ENCODE measurements at regions not wholly inside any gene's neighbourhood (a gene's known extent, or its start where the extent isn't known, plus 50 kb on each side); places are given as distances from the start of the nearest gene placed in this dataset.

DNA sequence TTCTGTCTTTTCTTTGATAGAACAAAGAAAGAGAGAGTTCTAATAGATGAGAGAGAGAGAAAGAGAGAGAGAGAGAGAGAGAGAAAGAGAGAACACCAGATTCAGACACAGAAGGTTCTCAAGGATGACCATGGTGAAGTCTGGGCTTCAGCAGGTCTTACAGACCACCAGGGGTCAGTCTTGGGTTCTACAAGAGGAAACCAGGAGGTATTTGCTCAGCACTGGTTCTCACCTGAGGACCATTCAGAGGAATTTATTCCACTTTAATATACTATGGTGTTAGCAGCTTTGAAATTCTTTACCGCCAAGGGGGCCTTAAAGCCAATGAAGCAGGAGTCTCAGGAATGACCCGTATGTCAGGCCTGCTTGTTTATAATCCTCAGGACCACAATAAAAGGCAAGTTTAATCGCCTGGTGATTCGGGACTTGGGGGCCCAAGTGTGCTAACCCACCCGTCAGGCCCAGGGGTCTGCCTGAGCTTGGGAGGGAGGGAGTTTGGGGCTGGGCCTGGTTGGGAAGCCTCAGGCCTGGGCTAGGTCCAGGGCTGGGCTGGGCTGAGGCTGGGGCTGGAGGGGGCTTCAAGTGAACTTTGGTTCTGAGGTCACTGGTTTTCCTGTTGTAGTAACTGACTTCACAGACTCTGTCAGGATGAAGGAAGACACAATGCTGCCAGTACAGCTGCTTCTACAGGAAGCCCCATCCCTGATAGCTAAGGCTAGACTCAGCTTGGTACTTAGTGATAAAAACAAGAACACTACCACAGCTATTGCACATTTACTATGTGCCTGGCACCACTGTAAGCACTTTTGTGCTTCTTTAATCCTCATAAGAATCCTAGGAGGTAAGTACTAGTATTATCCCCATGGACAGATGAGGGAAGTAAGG, 179.2 kb upstream of the ZBED5 start:
- TF ChIP-seq, protein P1, sequence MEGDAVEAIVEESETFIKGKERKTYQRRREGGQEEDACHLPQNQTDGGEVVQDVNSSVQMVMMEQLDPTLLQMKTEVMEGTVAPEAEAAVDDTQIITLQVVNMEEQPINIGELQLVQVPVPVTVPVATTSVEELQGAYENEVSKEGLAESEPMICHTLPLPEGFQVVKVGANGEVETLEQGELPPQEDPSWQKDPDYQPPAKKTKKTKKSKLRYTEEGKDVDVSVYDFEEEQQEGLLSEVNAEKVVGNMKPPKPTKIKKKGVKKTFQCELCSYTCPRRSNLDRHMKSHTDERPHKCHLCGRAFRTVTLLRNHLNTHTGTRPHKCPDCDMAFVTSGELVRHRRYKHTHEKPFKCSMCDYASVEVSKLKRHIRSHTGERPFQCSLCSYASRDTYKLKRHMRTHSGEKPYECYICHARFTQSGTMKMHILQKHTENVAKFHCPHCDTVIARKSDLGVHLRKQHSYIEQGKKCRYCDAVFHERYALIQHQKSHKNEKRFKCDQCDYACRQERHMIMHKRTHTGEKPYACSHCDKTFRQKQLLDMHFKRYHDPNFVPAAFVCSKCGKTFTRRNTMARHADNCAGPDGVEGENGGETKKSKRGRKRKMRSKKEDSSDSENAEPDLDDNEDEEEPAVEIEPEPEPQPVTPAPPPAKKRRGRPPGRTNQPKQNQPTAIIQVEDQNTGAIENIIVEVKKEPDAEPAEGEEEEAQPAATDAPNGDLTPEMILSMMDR (IDR thresholded peaks at IDR 0.05; ENCODE audit: insufficient read depth, low read length): peak; percentile 38
- TF ChIP-seq POLR2AphosphoS5 (IDR thresholded peaks at IDR 0.05; ENCODE audit: low read depth) (no peak), GABPA (IDR thresholded peaks at IDR 0.05; ENCODE audit: low read depth) (no peak), SPI1 (IDR thresholded peaks at IDR 0.05; ENCODE audit: borderline replicate concordance, low read depth) (no peak)
- TF ChIP-seq, protein P2, sequence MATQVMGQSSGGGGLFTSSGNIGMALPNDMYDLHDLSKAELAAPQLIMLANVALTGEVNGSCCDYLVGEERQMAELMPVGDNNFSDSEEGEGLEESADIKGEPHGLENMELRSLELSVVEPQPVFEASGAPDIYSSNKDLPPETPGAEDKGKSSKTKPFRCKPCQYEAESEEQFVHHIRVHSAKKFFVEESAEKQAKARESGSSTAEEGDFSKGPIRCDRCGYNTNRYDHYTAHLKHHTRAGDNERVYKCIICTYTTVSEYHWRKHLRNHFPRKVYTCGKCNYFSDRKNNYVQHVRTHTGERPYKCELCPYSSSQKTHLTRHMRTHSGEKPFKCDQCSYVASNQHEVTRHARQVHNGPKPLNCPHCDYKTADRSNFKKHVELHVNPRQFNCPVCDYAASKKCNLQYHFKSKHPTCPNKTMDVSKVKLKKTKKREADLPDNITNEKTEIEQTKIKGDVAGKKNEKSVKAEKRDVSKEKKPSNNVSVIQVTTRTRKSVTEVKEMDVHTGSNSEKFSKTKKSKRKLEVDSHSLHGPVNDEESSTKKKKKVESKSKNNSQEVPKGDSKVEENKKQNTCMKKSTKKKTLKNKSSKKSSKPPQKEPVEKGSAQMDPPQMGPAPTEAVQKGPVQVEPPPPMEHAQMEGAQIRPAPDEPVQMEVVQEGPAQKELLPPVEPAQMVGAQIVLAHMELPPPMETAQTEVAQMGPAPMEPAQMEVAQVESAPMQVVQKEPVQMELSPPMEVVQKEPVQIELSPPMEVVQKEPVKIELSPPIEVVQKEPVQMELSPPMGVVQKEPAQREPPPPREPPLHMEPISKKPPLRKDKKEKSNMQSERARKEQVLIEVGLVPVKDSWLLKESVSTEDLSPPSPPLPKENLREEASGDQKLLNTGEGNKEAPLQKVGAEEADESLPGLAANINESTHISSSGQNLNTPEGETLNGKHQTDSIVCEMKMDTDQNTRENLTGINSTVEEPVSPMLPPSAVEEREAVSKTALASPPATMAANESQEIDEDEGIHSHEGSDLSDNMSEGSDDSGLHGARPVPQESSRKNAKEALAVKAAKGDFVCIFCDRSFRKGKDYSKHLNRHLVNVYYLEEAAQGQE (IDR thresholded peaks at IDR 0.05; ENCODE audit: insufficient replicate concordance, low read depth): no peak

Measured in HL-60 (cell line).